Upper lobe of right lung (tissue), 1 donor: ENCODE measurements at regions not wholly inside any gene's neighbourhood (a gene's known extent, or its start where the extent isn't known, plus 50 kb on each side); places are given as distances from the start of the nearest gene placed in this dataset.
"Not testable (repeated sequence)": the region's sequence is repeated elsewhere in the genome, so short reads cannot be mapped to it uniquely, and the experiment has no call there.

Experiments used
- ATAC-seq: fragments of 200-7000 bp; cut with Tn5 transposase; one replicate; pipeline ENCODE4 v1.9.1; 2020; ENCODE audit warnings: mild to moderate bottlenecking, moderate library complexity
- DNase-seq: peaks from one replicate; pipeline ENCODE4 v3.0.0-alpha.2; 2020
- H3K27ac ChIP-seq: fragments of 200-600 bp; one replicate; pipeline ENCODE4 v1.8.0; 2022
- H3K27me3 ChIP-seq: fragments of 200-600 bp; one replicate; pipeline ENCODE4 v1.8.0; 2022; ENCODE audit warnings: mild to moderate bottlenecking
- H3K36me3 ChIP-seq: fragments of 200-600 bp; one replicate; pipeline ENCODE4 v1.8.0; 2022
- H3K4me1 ChIP-seq: fragments of 200-600 bp; one replicate; pipeline ENCODE4 v1.8.0; 2022
- H3K4me3 ChIP-seq: fragments of 200-600 bp; one replicate; pipeline ENCODE4 v1.8.0; 2022; ENCODE audit warnings: mild to moderate bottlenecking
- H3K9me3 ChIP-seq: fragments of 200-600 bp; one replicate; pipeline ENCODE4 v1.8.0; 2022
- CTCF ChIP-seq: fragments of 200-600 bp; IDR thresholded peaks from one replicate; pipeline ENCODE4 v1.8.0; 2022; ENCODE audit warnings: antibody characterized with exemption
- intact Hi-C: fragments of 100-400 bp; cut with DNase I; formaldehyde crosslinking; loops from one replicate; pipeline ENCODE4 v1.11.0; 2022
- donor health status: DM: no; HTN: yes; CAD: no; lungs with severe emphysema.

DNA sequence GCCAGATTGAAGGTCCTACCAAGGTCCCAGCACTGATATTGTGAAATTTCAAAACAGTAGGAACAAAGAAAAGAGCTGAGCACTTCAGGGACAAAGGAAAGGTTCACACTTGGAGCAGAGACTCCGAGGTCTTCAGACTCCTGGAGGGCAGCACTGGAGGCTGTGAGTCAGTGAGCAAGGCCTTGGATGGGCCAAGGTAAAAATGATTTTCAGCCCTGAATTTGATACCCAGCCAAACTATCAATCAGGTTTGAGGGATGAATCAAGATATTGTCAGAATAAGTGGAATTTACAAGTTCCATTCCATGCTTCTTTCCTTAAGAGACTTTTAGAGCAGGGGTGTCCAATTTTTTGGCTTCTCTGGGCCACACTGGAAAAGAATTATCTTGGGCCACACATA lies 111.7 kb downstream of the ADRA2C start:
- peaks cover 70% of the 10 kb centered on the region for H3K27me3 ChIP-seq
- H3K9me3 ChIP-seq, result peaks cover 6% of the 10 kb centered on the region
- no peak overlapping the region for H3K4me3 ChIP-seq
- no peak for DNase-seq
- no peak overlapping the region for H3K27ac ChIP-seq
- H3K4me1 ChIP-seq, result peaks cover 10% of the 10 kb centered on the region
- no peak for TF ChIP-seq CTCF
- H3K36me3 ChIP-seq, result no peaks in the 10 kb centered on the region
- no peak for ATAC-seq
- intact Hi-C loops, result no loop called here

DNA sequence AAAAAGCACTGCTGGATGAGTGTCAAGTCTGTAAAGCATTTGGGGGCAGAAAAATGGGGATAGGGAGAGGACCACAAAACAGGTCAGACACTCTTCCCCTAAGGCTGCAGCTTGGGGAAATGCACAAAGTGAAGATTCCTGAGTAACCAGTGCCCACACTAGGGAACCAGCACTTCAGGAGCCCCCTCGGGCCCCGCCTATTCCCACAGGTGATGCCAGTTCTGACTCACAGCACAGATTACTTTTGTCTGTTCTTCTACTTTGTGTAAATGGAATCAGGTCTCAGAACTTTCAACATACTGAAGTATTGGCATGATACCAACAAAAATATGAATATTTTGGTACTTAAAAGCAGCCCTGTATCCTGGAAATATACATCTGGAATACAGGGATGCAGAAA lies 112.5 kb downstream of the ADRA2C start:
- peaks cover 63% of the 10 kb centered on the region for H3K27me3 ChIP-seq
- ATAC-seq, result no peak
- no peak for TF ChIP-seq CTCF

DNA sequence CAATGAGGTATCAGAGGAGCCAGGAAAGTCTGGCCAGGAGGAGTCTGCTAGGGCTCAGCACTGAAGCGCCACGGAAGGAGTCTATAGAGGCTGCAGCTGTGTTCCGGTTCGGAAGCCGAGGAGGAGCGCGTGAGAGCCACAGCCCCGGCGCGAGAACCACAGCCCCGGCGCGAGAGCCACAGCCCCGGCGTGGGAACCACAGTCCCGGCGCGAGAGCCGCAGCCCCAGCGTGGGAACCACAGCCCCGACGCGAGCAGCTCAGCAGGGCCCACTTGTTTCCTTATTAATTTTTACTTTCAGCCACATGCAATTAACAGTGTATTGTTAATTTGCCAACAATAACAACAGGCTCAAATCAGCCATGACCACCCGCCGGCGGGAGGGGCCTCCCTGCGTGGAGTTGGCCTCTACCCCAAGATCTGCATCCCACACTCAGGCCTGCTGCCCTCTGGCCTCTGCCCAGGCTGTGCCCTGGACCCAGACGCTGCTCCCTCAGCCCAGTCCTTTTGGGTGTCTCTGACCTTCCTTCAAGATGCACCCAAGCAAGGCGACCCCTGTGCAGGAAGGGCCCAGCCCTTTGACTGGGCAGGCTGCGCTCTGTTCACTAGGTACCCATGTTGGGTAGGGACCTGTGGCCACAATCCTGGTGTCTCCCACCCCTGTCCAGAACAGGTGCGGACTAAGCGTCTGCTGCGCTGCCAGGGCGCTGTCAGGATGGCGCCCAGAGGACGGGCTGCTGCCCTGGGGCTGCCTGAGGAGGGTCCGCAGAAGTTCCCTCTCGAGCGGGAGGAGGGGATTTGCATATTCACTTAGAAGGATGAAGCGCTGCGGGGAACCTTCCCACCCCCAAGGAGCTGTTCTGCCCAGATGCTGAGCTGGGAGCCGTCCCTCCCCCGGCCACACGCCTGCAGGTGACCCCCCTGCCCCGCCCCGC lies 113.8 kb downstream of the ADRA2C start:
- Histone ChIP-seq H3K4me3 (no peak overlapping the region), H3K9me3 (peaks cover 6% of the 10 kb centered on the region), H3K27ac (no peak overlapping the region), H3K36me3 (no peaks in the 10 kb centered on the region), H3K27me3 (peaks cover 57% of the 10 kb centered on the region), H3K4me1 (peaks cover 10% of the 10 kb centered on the region)
- DNase-seq (peak; percentile 61), ATAC-seq (peak; percentile 48)
- no peak for TF ChIP-seq CTCF
- intact Hi-C loops, result no loop called here

More for the DNA sequence above, 112.5 kb downstream of the ADRA2C start:
- DNase-seq, result no peak
- Histone ChIP-seq H3K4me1 (peaks cover 10% of the 10 kb centered on the region), H3K9me3 (peaks cover 6% of the 10 kb centered on the region), H3K4me3 (no peak overlapping the region), H3K27ac (no peak overlapping the region), H3K36me3 (no peaks in the 10 kb centered on the region)
- intact Hi-C loops, result no loop called here

DNA sequence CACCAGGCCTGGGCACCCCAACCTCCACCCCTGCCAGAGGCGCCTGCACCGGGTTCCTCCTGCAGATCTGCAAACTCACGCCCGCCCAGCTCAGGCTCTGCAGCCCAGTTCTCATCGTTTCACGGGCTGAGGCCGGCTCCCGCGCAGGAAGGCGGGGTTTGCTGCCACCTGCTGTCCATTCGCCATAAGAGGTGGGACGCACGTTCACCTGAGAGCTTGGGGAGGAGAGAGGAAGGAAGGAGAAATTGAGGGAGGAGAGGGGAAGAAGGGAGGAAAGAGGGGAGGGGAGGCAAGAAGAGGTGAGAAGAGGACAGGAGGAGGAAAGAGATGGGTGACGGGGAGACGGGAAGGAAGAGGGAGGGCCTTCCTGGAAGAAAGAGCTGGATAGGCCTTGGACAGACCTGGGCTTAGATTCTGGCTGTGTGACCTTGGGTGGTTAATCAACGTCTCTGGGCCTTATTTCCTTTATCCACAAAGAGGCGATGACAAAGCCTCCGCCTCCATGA lies 114.5 kb downstream of the ADRA2C start:
- peak; percentile 83 for DNase-seq
- Histone ChIP-seq H3K4me3 (no peak overlapping the region), H3K4me1 (peaks cover 10% of the 10 kb centered on the region), H3K36me3 (no peaks in the 10 kb centered on the region), H3K27me3 (peaks cover 54% of the 10 kb centered on the region), H3K9me3 (peaks cover 6% of the 10 kb centered on the region), H3K27ac (no peak overlapping the region)
- intact Hi-C loops, result no loop called here
- ATAC-seq, result peak; percentile 93
- TF ChIP-seq CTCF, result peak; percentile 54

DNA sequence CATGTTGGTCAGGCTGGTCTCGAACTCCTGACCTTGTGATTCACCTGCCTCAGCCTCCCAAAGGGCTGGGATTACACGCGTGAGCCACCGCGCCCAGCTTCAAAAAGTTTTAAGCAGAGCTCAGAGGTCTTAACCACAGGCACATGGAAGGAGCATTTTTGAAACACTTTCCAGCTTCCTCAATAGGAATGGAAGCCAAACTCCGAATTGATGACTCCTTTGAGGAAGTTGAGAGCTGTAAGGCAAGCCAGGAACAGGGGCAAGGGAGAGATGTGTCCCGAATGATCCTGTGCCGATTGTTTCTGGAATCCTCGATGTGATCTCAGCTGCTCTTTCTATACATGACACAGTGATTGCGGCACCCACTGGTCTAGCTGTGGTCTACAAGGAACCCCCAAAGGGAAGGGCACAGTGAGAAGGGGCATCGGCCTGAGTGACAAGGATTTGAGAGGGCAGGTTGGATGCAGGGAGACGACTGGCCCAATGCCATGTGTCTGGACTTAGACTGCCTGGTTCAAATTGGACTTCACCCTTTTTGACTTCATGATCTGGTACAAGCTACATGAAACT lies 116.2 kb downstream of the ADRA2C start:
- peaks cover 49% of the 10 kb centered on the region for H3K27me3 ChIP-seq
- H3K4me3 ChIP-seq, H3K9me3 ChIP-seq, H3K36me3 ChIP-seq, H3K4me1 ChIP-seq, ATAC-seq, H3K27ac ChIP-seq, intact Hi-C loops, DNase-seq: not testable (repeated sequence)

DNA sequence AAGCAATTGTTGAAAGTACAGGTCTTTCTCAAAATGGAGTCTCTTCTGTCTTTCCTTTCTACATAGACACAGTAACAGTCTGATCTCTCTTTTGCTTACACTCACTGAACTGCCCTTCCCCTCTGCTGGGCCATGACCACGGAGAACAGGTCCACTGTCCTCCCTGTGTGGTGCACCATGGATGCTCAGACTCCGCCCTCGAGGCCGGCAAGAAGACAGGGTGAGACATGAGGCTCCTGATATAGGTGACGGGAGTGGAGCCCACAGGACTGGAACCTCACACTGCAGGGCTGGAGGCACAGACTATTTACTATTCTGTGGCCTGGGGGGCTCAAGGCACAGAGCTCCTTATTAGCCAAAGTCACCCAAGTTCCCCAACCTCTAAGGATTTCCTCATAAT lies 118.1 kb downstream of the ADRA2C start:
- H3K9me3 ChIP-seq, DNase-seq, ATAC-seq, H3K27ac ChIP-seq, intact Hi-C loops, H3K36me3 ChIP-seq, H3K4me1 ChIP-seq, H3K4me3 ChIP-seq: not testable (repeated sequence)
- peaks cover 30% of the 10 kb centered on the region for H3K27me3 ChIP-seq
